Fibroblast of pulmonary artery (primary cell): ENCODE measurements at regions not wholly inside any gene's neighbourhood (a gene's known extent, or its start where the extent isn't known, plus 50 kb on each side); places are given as distances from the start of the nearest gene placed in this dataset.

Source experiments
- DNase-seq: peaks from one replicate; pipeline ENCODE4 v3.0.0-alpha.2; 2010; ENCODE audit warnings: low read depth
- H3K4me3 ChIP-seq: replicated peaks from 2 replicates; pipeline ENCODE4 v1.5.1; 2011; ENCODE audit warnings: low read depth, mild to moderate bottlenecking, control low read depth, low read length, moderate library complexity
- TF ChIP-seq, protein P1 (sequence below): IDR thresholded peaks from 2 replicates; pipeline ENCODE4 v1.5.1; 2011; ENCODE audit warnings: mild to moderate bottlenecking, control low read depth, low read length, inconsistent platforms; ENCODE audit errors: missing control alignments

DNA sequence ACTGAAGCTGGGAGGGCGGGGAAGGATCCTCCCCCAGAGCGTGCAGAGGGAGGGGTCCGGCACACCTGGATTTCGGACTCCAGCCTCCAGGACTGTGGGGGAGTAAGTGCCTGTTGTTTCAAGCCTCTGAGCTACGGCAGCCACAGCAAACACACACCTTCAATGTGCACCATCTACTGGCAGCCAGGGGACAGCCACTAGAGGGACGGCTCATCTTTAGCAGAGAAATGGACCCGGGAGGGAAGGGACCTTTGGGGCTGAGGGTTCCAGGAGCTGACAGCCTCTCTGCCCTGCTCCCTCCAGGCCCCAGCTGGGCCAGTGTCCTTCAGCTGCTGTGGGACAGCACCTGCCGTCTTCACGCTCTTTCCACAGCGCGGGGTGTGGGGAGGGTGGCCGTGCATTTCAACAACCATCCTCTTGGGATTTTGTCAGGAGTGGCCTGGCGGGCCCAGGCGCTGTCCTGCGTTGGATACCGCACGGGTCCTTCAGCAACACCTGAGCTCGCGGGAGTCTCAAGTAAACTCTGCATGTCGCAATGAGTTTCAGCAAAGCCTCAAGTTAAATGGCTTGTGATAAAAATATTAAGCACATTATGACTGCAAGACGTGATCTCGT, 209.2 kb upstream of the C14orf180 start:
- DNase-seq = no peak
- TF ChIP-seq, protein P1, sequence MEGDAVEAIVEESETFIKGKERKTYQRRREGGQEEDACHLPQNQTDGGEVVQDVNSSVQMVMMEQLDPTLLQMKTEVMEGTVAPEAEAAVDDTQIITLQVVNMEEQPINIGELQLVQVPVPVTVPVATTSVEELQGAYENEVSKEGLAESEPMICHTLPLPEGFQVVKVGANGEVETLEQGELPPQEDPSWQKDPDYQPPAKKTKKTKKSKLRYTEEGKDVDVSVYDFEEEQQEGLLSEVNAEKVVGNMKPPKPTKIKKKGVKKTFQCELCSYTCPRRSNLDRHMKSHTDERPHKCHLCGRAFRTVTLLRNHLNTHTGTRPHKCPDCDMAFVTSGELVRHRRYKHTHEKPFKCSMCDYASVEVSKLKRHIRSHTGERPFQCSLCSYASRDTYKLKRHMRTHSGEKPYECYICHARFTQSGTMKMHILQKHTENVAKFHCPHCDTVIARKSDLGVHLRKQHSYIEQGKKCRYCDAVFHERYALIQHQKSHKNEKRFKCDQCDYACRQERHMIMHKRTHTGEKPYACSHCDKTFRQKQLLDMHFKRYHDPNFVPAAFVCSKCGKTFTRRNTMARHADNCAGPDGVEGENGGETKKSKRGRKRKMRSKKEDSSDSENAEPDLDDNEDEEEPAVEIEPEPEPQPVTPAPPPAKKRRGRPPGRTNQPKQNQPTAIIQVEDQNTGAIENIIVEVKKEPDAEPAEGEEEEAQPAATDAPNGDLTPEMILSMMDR = no peak
- no peak overlapping the region for H3K4me3 ChIP-seq

DNA sequence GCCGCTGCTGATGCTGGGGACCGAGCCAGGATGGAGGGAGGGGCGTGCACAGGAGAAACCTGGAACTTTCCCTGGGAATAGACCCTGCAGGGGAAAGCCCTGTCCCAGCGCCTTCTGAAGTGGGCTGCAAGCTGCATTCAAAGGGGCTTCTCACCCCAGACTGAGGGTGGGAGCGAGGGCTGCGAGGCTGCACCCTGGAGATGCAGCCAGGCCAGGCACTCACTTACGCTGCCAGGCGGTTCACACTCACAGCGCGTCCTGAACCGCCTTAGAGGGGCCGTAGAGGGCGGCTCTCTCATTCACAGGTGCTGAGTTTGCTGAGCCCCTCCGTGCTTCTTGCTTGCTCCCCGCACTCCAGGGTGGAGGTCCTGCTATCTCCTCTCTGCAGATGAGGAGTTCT, 208.5 kb upstream of the C14orf180 start:
- H3K4me3 ChIP-seq = no peak overlapping the region
- TF ChIP-seq, protein P1 = no peak
- no peak for DNase-seq

DNA sequence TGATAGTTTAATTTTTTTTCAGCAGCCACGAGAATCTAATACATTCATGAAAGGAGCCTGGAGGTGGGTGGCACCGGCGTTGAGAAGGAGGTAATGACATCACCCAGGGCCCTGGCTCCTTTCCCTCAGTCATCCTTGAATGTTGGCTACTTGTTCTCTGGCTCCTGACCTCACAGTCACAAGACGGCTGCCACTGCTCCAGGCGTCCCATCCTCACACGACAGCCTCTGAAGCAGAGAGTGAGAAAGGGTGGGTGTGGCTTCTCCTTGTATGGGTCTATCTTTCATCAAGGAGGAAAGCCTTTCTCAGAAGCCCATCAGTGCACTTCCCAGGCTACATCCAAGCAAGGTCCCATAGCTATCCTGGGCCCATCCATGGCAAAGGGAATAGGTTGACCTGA, 207.6 kb upstream of the C14orf180 start:
- no peak overlapping the region for H3K4me3 ChIP-seq
- no peak for DNase-seq
- TF ChIP-seq, protein P1 = no peak

DNA sequence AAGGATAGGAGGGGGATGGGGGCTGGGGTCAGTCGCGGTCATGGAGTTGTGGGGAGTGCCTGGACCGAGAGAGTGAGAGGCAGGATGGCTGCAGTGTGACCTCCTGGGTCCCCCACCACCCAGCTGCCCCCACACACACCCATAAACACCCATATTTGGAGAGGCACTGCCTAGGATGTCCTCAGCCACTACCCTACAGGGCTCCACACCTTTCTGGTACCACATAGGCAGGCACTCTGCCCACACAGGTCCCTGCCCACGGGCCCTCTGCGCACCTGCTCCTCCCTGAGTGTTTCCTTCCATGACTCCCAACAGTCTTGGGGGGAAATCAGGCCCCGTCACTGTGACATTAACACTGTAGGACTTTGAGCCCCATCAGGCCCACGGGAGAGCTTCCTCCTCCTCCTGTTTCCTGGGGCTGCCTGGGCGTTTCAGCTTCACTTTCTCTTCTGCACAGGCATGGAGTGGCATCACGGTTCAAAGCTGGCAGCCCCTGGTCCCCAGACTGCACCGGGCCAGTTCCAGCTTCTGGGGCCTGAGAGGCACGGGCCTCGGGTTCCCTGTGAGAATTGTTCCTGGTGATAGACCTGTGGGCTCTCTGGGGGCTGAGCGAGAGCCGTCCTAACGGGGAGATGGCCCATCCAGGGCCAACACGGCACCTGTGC, 207.0 kb upstream of the C14orf180 start:
- TF ChIP-seq, protein P1 = no peak
- no peak overlapping the region for H3K4me3 ChIP-seq
- DNase-seq = no peak

DNA sequence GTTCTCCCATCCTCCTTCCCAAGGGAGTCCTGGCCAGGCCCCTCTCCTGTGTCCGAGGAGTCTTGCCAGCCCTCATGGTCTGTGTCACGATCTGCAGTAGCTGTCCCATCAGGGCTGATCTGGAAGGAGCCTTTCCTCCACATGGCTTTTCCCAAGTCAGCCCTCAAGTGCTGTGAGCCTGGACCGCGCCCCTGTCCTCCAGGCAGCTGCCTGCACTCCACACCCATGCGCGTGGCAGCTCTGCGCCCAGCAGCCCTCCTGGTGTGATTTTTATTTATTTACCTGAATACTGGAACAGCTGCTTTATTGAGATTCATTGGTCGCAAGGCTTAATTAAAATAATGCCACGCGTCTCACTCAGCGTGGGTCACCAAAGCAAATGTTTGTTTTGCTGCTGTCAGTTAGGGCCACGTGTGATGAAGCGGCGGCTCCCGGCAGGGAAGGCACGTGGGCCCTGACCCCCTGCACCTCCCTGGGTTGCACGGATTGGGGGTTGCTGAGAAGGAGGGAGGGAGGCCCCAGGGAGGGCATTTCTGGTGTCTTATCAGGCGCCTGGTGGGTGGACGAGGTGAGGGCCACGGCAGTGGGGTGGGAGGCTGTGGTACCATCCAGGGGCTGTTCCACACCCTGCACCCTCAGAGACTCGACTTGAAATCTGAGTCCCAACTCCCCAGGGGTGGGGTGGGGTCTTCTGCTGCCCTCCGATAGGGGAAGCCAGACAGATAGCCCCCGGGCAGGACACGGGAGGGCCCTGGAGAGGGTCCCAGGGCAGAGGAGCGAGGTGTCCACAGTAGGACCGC, 206.3 kb upstream of the C14orf180 start:
- TF ChIP-seq, protein P1 = no peak
- DNase-seq = no peak
- no peak overlapping the region for H3K4me3 ChIP-seq

DNA sequence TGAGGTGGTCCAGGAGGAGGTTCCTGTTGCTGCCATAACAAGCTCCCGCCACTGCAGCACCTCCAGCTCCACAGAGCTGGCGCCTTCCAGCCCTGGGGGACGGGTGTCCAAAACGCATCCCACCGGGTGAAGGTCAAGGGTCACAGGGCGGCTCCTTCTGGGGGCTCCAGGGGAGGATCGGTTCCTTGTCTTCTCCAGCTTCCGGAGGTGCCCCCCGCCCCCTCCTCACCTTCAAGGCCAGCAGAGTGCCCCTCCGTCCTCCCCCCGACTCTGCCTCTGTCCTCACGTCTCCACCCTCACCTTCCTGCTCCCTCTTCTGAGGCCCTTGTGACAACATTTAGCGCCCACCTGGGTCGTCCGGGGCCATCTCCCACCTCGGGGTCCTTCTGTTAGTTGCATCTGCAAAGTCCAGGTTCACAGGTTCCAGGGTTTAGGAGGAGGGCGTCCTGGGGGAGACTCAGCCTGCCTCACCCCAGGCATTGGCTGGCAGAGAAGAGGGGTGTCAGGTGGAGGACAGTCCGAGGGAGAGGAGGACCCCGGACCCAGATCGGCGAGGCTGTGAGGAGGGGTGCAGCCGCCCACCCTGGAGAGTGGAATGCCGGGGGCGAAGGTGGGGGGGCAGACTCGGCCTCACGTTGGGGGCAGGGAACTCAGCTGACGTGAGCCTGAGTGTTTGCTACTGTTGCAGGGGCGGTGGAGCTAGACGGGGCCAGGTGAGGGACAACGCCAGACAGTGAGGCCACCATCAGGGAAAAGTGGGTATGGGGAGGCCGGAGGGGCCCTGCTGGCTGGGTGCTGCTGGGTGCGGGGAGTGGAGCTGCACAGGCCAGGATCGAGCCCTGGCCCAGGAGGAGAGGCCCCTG, 205.5 kb upstream of the C14orf180 start:
- H3K4me3 ChIP-seq = no peak overlapping the region
- TF ChIP-seq, protein P1 = no peak
- DNase-seq = no peak
